Lung (tissue), 11 donors: ENCODE measurements at regions not wholly inside any gene's neighbourhood (a gene's known extent, or its start where the extent isn't known, plus 50 kb on each side); places are given as distances from the start of the nearest gene placed in this dataset.

Experiments
- ATAC-seq: fragments of 200-7000 bp; cut with Tn5 transposase; one replicate; pipeline ENCODE4 v1.9.1; 2020; ENCODE audit warnings: moderate number of reproducible peaks; ENCODE audit not compliant: insufficient read depth, low FRiP score
- DNase-seq, 3 donors: peaks; one replicate each; pipeline ENCODE4 v3.0.0-alpha.2; 2013 to 2017
- H3K27ac ChIP-seq, 2 donors: one replicate each; pipeline ENCODE4 v1.5.1; 2013; ENCODE audit warnings: mild to moderate bottlenecking in 2 of 2, moderate library complexity in 2 of 2, control low read depth in 1 of 2, inconsistent platforms in 1 of 2, low read depth in 1 of 2, low read length in 1 of 2
- H3K27me3 ChIP-seq, 3 donors: one replicate each; pipeline ENCODE4 v1.5.1; 2013; ENCODE audit warnings: low read length in 2 of 3; ENCODE audit not compliant: control insufficient read depth in 3 of 3, insufficient read depth in 3 of 3
- H3K36me3 ChIP-seq, 4 donors: one replicate each; pipeline ENCODE4 v1.5.1; 2013; ENCODE audit warnings: low read length in 4 of 4, mild to moderate bottlenecking in 1 of 4, moderate library complexity in 1 of 4; ENCODE audit not compliant: control insufficient read depth in 4 of 4, insufficient read depth in 4 of 4
- H3K4me1 ChIP-seq, 5 donors: one replicate each; pipeline ENCODE4 v1.5.1; 2013; ENCODE audit warnings: low read length in 5 of 5, mild to moderate bottlenecking in 2 of 5, moderate library complexity in 1 of 5; ENCODE audit not compliant: control insufficient read depth in 5 of 5, insufficient read depth in 5 of 5
- H3K4me3 ChIP-seq: one replicate; pipeline ENCODE4 v1.5.1; 2013; ENCODE audit warnings: mild to moderate bottlenecking, control low read depth, moderate library complexity
- H3K9ac ChIP-seq, 2 donors: one replicate each; pipeline ENCODE4 v1.5.1; 2013; ENCODE audit warnings: low read length in 2 of 2, control low read depth in 1 of 2; ENCODE audit not compliant: insufficient read depth in 1 of 2
- H3K9me3 ChIP-seq, 4 donors: one replicate each; pipeline ENCODE4 v1.5.1; 2013; ENCODE audit warnings: low read length in 3 of 4, mild to moderate bottlenecking in 1 of 4, moderate library complexity in 1 of 4; ENCODE audit not compliant: control insufficient read depth in 4 of 4, insufficient read depth in 3 of 4
- WGBS, 2 donors: extraction: QIAGEN DNeasy Blood & Tissue Kit; methylation state at CpG; one replicate each; pipeline ENCODE4 v1.1.7; 2013; 5-methylcytosine and 5-hydroxymethylcytosine counted together
- TF ChIP-seq, protein P1 (sequence below): IDR thresholded peaks from 2 replicates; pipeline ENCODE4 v1.5.1; 2012; ENCODE audit warnings: mild to moderate bottlenecking; ENCODE audit errors: control extremely low read depth, extremely low read depth
- donor health status: control.
- donor health status: control.
- donor health status: Bipolar disorder and iron deficiency.
- donor health status: healthy.
- donor health status: DM: yes; HTN: yes; CAD: no.

DNA sequence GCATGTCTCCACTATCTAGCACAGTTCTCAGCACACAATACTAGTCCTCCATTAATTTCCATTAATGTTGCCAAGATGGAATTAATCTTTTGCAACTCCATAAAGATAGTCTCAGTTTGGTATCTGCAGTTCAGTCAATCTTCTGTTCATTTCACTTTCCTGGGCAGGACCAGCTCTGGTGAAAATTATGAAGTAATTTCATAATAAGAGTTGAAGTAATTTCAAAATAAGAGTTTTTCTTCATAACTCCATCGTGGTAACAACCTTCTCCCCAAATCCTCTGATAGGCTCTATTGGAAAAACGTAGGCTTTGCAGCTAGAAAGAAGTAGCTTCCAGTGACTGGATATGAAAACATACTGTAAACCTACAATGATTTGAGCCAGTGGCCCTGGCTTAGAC lies 618.2 kb downstream of the TYW1 start:
- Histone ChIP-seq H3K27me3 (peaks cover 0 to 12% (median 0%) of the 10 kb centered on the region in 3 donors), H3K4me3 (no peak overlapping the region), H3K27ac (no peak overlapping the region), H3K9me3 (peaks cover 0 to 4% (median 2%) of the 10 kb centered on the region in 4 donors), H3K36me3 (no peaks in the 10 kb centered on the region), H3K4me1 (peaks cover 0 to 8% (median 4%) of the 10 kb centered on the region in 5 donors), H3K9ac (no peak overlapping the region)
- WGBS, 2 donors = 51 to 68% methylated on average over 2 of the region's 2 CpGs
- TF ChIP-seq, protein P1, sequence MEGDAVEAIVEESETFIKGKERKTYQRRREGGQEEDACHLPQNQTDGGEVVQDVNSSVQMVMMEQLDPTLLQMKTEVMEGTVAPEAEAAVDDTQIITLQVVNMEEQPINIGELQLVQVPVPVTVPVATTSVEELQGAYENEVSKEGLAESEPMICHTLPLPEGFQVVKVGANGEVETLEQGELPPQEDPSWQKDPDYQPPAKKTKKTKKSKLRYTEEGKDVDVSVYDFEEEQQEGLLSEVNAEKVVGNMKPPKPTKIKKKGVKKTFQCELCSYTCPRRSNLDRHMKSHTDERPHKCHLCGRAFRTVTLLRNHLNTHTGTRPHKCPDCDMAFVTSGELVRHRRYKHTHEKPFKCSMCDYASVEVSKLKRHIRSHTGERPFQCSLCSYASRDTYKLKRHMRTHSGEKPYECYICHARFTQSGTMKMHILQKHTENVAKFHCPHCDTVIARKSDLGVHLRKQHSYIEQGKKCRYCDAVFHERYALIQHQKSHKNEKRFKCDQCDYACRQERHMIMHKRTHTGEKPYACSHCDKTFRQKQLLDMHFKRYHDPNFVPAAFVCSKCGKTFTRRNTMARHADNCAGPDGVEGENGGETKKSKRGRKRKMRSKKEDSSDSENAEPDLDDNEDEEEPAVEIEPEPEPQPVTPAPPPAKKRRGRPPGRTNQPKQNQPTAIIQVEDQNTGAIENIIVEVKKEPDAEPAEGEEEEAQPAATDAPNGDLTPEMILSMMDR = no peak
- ATAC-seq (no peak), DNase-seq (no peak)

DNA sequence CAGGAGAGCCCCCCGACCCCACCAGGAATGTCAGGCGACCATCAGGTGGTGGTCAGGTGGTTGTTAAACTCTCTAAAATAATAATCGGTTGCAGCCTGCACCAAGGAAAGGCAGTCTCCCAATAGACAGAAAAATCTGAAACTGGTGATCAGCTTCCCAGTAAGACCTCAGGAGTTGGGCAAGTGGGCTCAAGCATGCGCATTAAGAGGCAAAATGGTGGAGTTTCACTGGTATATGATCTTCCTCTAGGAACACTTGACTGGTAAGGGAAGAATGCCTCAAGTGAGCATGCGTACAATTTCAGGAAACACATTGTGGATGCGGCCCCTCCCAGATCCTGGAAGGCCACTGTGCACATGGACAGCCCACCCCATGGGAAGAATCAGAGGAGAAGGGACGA lies 619.9 kb downstream of the TYW1 start:
- ATAC-seq (no peak), DNase-seq (no peak)
- H3K4me1 ChIP-seq = peaks cover 0 to 8% (median 4%) of the 10 kb centered on the region in 5 donors
- H3K9me3 ChIP-seq = peaks cover 0 to 4% (median 2%) of the 10 kb centered on the region in 4 donors
- no peaks in the 10 kb centered on the region for H3K36me3 ChIP-seq
- H3K4me3 ChIP-seq = no peak overlapping the region
- TF ChIP-seq, protein P1 = no peak
- H3K27ac ChIP-seq = no peak overlapping the region
- H3K9ac ChIP-seq = no peak overlapping the region
- WGBS, 2 donors = 85 to 87% methylated on average over 7 of the region's 7 CpGs
- H3K27me3 ChIP-seq = peaks cover 0 to 12% (median 5%) of the 10 kb centered on the region in 3 donors

DNA sequence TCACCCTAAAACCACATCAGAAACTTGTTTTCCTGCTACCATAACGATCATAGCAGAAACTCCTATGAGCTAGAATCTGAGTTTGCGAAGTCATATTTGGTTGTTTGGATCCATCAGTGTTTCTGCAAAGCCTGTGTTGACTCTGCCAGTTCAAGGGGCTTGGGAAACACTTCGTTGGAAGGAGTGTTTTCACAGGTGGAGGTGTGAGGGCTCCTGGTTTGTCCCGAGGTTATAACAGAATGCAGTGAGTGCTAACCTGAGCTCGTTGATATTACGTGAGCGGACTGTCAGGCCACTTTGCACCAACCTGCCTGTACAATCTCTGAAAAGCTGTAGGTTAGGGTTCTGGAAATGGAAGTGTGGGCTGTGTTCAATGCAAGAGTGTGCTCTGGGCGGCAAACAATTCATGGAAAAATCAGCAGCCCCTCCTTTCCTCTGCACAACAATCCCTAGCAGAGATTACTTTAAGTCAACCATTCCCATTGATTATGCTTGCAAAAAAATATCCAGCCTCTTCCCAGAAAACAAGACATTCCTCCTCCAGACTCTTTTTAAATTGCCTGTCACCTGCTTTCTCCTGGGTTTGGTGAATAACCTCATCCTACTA lies 622.0 kb downstream of the TYW1 start:
- Histone ChIP-seq H3K27me3 (peaks cover 0 to 15% (median 6%) of the 10 kb centered on the region in 3 donors), H3K9ac (no peak overlapping the region), H3K4me1 (peaks cover 0 to 8% (median 4%) of the 10 kb centered on the region in 5 donors), H3K4me3 (no peak overlapping the region), H3K9me3 (no peaks in the 10 kb centered on the region), H3K36me3 (no peaks in the 10 kb centered on the region), H3K27ac (no peak overlapping the region)
- WGBS, 2 donors = 47 to 54% methylated on average over 8 of the region's 8 CpGs
- ATAC-seq (no peak), DNase-seq (peak; percentile 43 to 59 (median 56))
- TF ChIP-seq, protein P1 = no peak

DNA sequence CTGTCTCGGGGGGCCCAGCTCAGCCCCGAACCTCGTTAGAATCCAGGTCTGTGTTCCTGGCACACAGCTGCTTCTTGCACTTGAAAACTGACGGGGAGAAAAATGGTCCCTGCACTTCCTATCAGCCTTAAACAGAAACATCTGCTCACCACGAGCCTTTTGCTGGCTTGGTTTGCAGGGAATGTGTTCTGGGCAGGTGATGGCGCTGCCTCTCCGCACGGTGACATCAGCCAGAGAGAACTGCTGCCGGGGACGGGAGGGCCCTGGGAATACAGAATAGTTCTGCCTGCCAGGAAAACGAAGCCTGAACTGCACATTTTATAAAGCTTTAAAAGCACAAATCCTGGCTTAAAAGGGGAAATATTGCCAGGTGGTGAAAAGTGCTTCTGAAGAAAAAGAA lies 622.5 kb downstream of the TYW1 start:
- peak; percentile 27 to 53 (median 35) for DNase-seq
- peaks cover 0 to 15% (median 10%) of the 10 kb centered on the region in 3 donors for H3K27me3 ChIP-seq
- peaks cover 0 to 8% (median 4%) of the 10 kb centered on the region in 5 donors for H3K4me1 ChIP-seq
- no peak for ATAC-seq
- TF ChIP-seq, protein P1 = no peak
- no peaks in the 10 kb centered on the region for H3K9me3 ChIP-seq
- no peak overlapping the region for H3K27ac ChIP-seq
- no peaks in the 10 kb centered on the region for H3K36me3 ChIP-seq
- H3K4me3 ChIP-seq = no peak overlapping the region
- no peak overlapping the region for H3K9ac ChIP-seq
- WGBS, 2 donors = 11 to 17% methylated on average over 11 of the region's 11 CpGs
